DMS153 treated with DMSO at 0.1 percent for 48 hours (cell line): ENCODE measurements at regions not wholly inside any gene's neighbourhood (a gene's known extent, or its start where the extent isn't known, plus 50 kb on each side); places are given as distances from the start of the nearest gene placed in this dataset.

Experiments used
- DNase-seq: peaks from one replicate; lab custom pipeline; 2025; ENCODE audit not compliant: unreplicated experiment; lab: John Stamatoyannopoulos, UW

- DNase-seq: no peak
Observed at GRCh38 chr12:105978276-105978675, 160.5 kb downstream of the NUAK1 start.

DNA sequence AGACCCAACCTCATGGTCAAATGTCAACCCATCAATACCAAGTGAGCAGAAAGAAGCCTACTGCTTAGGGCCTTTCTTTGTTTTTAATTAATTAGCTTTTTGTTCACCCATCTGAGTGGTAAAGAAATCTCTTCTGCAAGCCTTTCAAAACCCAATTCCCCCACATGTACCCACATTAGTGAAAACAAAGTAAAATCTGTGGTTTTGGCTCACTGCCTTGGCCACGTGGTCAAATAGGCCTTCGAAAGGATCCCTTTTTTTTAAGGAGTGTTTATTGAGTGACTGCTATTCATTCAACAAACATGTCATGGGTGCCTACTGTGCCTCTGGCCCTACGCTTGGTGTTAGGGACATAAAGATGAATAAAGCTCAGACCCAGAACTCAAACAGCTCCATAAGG lies 160.1 kb downstream of the NUAK1 start:
- no peak for DNase-seq

DNA sequence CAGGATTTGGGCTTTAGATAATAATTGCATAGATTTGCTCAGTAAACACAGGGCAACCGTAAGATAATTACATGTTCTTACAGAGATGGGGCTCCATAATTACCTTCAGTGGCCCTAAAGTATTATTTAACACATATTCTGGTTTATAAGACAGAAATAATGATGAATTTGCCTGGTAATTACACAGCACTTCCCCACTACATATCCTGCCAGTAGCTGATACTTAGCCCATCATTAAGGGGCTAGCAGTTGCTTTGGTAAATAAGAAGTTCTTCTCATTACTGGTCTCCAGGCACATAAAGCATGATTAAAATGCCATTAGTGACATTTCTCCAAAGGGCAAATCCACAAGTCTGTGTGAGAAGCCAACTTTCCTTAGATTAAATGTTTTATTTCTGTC lies 158.7 kb downstream of the NUAK1 start:
- no peak for DNase-seq

DNA sequence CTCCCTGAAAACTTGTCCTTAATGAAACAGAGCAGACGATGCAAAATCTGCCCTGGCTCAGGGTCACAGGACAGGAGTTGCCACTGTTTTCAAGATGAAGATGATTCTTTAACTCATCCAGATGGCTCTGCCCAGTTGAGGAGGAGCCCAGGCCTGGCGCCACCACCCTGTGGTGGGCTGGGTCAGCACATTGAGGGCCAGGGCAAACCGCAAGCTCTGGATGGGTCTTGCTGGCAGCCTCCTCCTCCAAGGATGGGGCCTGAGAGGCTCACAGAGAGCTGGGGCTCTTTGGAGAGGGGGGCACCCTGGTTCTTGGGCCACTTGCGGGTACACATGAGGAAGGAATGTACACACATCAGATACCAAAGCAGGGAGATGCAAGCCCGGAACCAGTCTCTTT lies 158.2 kb downstream of the NUAK1 start:
- DNase-seq: no peak

DNA sequence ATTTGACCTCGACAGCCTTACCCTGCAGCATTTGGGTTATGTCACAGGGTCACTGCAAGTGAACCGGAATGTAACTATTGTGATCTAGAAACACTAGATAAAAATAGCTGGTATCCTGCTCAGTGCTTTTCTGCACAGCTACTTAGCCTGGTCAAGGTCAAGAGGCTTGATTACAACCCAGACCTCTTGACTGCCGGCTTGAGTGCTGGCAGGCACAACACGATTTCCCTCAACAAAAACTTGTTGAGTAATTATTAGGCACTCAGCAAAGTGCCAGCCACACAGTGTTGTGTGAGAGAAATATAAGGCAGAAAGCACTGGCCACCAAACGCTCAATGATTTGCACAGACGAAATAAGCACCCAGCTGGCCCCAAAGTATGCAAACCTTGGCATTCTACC lies 156.7 kb downstream of the NUAK1 start:
- no peak for DNase-seq

GRCh38 chr12:105983622-105984320 lies 155.0 kb downstream of the NUAK1 start:
- no peak for DNase-seq

DNA sequence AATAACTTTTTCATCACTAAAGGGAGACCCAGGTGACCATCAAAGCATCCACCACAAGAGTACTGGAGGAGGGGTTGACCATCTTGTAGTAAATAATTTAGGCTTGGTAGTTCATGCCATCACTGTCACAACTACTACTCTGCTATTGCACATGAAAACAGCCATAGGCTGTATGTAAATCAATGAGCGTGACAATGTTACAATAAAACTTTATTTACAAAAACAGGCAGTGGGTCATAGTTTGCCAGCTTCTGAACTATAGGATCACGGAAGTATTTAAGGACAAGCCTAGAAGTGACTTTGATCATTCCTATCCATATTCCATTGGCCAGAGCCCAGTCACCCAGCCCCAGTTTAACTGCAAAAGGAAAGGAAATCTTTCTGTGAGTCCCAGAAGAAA lies 153.4 kb downstream of the NUAK1 start:
- DNase-seq: no peak

GRCh38 chr12:105986779-105987684 lies 151.7 kb downstream of the NUAK1 start:
- no peak for DNase-seq

DNA sequence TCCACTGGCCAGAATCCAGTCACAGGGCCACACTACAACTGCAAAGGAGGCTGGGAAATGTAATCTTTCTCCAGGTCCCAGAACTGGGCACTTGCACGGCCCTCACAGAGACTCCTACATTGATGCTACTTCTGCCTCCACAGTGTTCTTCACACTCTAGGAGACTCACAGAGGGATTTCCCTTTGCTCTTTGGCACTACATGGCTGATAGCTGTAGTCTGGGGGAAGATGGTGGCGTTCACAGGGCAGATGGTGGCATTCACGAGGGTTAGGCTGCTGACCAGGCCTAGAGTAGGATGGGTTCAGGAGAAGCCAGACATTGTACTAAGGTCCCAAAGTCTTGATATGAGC lies 151.1 kb downstream of the NUAK1 start:
- no peak for DNase-seq

DNA sequence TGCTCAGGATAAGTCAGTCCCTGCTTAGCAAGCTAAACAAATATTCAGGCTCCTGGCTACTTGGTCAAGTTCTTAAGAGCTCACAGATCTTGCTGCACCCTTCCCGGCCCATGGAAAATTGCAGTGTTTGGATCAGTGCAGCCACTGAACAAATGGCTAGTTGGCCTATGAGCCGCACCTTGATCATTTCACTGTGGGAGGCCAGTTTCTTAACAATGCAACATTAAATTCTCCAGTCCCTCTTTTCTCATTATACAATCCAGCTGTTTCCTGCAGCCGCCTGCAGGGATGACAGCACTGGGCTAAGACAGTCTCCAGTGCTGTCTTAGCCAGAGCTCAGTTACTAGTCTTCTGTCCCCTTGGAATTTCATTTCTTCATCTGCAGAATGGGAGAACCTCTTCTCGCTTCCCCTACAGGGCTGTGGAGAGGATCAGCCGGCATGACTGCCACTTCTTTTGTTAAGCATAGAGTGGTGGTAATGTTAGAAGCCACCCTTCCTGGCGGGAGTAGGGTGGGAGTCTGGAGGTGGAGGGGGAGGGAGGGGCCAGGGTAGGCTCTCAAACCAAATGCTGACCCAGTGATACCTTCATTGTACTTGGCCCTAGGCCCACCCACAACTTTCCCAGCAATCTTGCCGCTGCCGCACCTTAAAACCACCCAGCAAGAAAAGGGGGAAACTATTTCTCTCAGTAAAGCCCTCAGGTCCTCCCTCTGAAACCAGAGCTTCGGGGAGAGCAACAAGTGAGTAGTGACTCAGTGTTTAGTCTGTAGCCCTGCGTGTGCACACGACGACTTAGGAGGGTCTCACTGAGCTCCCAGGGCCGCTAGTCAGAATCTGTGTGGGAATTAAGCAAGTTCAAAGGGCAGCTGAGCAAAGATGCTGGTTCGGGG lies 145.7 kb downstream of the NUAK1 start:
- no peak for DNase-seq

DNA sequence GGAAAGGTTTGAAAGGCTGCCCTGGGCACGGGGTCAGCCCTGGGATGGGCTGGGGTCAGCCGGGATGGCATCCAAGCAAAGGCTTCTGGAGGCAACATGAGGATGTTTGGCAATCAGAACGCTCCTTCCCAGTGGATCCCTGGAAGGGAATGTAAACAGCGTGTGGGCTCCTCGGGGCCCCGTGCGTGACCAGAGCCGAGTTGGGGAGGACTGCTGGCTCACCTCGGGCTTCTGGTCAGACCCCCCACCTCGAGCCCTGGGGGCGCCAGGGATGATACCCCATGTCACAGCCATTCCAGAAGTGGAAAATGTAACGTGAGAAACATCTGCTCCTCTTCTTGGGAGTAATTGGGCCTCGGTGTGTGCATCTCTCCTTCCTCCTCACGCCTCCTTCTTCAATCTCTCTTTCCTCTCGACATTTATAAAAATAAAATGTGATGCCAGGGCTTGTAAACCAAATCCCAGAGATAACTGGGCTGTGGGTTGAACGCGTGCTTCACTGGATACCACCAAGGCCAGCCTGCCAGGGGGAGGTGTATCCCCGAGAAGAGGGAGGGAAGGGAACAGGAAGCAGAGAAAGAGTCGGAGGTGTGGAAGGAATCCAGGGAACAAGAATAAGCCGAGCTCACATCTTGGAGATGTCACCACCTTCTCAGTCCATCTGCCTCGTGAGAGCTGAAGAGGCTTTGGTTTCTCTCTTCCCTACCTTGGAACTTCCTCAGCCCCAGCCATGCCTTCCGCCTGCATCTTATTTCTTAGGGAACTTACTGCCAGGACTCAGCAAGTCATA lies 144.8 kb downstream of the NUAK1 start:
- DNase-seq: no peak

DNA sequence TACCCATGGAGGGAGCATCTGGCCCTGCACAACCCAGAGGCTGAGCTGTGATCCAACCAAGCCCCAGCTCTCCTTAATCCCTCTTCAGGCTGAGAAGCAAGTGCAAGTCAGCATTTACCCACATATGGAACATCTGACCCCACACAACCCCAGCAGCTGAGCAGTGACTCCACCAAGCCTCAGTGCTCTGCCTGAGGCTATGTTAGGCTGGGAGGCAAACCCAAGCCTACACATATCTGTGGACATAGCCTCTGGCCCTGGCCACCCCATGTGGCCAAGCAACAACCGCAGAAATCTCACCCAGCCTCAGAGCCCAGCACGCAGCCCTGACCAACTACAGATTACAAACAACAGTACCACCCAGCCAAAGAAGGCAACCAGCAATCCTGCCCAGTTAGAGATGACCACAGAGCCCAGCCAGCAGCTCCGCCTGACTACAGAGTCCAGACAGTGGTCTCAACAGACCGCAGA lies 142.8 kb downstream of the NUAK1 start:
- no peak for DNase-seq

- no peak for DNase-seq
Observed at GRCh38 chr12:105998561-105998960, 140.2 kb downstream of the NUAK1 start.

DNA sequence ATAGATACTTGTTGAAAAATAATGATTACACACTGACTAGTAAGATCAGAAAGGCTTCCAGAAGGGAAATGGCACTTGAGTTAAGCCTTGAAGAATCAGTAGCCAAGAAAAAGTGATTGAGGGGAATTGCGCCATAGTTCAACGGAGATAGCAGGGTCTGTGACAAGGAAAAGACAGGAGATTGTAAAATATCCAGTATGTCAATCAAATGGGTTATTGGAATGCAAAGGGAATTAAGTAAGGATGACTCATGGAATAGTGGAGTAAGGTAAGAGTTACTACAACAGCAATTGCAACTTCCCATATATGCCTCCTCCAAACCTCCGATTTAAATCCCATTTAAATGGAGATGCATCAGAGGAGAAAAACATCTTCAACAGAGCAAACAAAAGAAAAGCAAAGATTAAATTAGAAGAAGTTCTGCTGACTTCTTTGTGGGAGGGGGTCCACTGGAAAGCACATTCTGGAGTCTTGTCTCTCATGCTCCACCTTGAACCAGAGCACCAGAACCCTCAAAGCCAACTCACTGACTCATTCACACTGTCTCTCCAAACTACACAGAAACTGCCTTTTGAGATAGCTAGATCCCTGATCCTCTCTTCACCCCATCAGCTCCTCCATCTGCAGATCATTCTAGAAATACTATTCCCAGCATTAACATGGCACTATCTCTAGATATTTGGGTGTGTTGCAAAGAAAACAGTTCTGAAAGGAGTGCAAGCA lies 138.2 kb downstream of the NUAK1 start:
- DNase-seq: no peak

DNA sequence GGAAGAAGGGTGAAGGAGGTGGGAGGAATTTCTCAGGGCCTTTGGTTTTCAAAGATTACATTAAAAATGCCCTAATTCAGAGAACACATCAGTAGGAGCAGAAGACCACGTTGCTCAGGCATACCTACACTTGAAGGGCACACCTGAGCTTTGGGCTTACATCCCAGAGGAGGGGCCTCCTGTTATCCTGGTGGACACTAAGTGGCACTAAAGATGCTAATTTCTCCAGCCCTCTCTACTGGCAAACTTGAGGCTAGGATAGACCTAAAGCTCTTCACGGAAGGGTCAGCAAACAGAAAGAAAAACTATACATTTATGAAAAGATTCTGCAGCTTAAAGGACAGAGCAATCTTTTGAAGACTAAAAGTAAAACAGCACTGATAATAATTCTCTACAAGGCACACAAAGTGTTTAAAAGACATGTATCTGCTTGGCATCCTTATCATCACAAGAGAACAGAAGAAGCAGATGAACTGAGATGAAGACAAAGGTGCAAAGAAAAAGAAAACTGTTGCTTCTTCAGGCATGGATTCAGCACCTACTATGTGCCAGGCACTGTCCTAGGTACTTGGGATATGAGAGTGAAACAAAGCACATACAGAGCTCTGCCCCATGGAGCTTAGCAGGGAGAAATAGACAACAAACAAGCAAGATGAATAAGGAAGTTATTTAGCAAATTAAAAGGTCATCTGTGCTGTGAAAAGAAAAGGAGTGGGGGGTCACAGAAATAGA lies 137.5 kb downstream of the NUAK1 start:
- DNase-seq: no peak

DNA sequence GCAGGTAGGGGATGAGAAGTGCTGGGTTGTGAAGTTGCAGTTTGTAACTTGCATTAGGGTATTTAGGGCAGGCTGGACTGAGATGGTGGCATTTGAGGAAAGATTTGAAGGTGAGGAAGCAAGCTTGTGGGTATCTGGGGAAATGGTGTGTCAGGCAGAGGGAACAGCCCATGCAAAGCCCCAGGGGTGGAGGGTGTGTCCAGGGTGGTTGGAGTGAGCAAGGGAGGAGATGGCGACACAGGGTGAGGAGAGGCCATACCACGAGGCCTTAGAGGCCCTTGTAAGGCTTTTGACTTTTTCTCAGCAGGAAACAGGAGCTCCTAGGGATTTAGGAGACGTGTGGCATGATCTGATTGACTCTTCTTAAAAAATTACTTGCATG lies 136.9 kb downstream of the NUAK1 start:
- no peak for DNase-seq

DNA sequence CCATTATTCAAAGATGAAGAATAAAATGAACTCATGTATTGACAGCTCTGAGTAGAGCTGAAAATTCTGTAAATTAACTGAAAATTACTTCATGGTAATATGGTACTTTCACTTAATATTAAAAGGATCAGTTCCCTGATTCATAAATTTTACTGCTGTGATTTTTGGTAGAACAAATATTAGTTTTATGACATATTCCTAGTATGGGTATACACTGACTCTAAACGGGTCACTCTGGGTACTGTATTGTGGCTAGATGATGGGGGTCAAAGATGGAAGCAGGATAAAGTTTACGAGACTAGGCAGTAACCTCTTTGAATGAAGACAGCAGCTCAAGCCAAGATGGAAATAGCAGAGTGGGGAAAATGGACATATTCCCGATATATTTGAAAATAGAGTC lies 135.5 kb downstream of the NUAK1 start:
- no peak for DNase-seq

DNA sequence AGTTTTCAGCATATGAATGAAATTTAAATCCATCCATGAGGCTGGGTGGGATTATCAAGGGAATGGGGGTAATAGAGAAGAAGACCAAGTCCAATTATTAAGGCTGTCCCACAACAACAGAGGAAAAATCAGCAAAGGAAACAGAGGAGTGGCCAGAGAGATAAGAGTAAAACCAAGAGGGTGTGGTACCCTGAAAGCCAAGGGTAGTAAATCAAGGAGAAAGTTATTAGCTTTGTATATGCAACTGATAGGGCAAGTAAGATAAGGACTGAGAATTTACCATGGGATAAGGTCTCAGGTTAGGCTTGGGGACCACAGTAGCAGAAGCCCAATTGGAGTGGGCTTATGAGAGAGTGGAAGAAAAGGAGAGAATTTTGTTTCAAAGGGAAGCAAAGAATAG lies 134.5 kb downstream of the NUAK1 start:
- no peak for DNase-seq

GRCh38 chr12:106006382-106006781 lies 132.4 kb downstream of the NUAK1 start:
- DNase-seq: no peak
